Smooth muscle cell (in vitro differentiated cells): ENCODE measurements at regions not wholly inside any gene's neighbourhood (a gene's known extent, or its start where the extent isn't known, plus 50 kb on each side); places are given as distances from the start of the nearest gene placed in this dataset.

Experiments
- DNase-seq: peaks from one replicate; lab custom pipeline; 2025; ENCODE audit not compliant: unreplicated experiment; lab: John Stamatoyannopoulos, UW
- H2AFZ ChIP-seq: fragments of 200-600 bp; sonication (generic); 2 replicates; pipeline ENCODE4 v1.6.0; 2016; ENCODE audit warnings: antibody characterized with exemption, low read depth, mild to moderate bottlenecking
- H3F3A ChIP-seq: fragments of 200-600 bp; sonication (generic); 2 replicates; pipeline ENCODE4 v1.6.0; 2017; ENCODE audit warnings: antibody characterized with exemption, low read depth
- H3K27ac ChIP-seq: fragments of 200-600 bp; sonication (generic); 2 replicates; pipeline ENCODE4 v1.5.1; 2016; ENCODE audit warnings: low read depth, mild to moderate bottlenecking
- H3K27me3 ChIP-seq: fragments of 200-600 bp; sonication (generic); 2 replicates; pipeline ENCODE4 v1.6.1; 2016; ENCODE audit warnings: low read depth, mild to moderate bottlenecking
- H3K36me3 ChIP-seq: fragments of 200-600 bp; sonication (generic); 2 replicates; pipeline ENCODE4 v1.5.1; 2016; ENCODE audit warnings: low read depth
- H3K4me1 ChIP-seq: fragments of 200-600 bp; sonication (generic); 2 replicates; pipeline ENCODE4 v1.5.1; 2016; ENCODE audit warnings: low read depth
- H3K4me2 ChIP-seq: fragments of 200-600 bp; sonication (generic); 2 replicates; pipeline ENCODE4 v1.6.0; 2016; ENCODE audit warnings: mild to moderate bottlenecking
- H3K4me3 ChIP-seq: fragments of 200-600 bp; sonication (generic); 2 replicates; pipeline ENCODE4 v1.5.1; 2016; ENCODE audit warnings: mild to moderate bottlenecking
- H3K79me2 ChIP-seq: fragments of 200-600 bp; sonication (generic); 2 replicates; pipeline ENCODE4 v1.6.0; 2016; ENCODE audit warnings: low read depth, mild to moderate bottlenecking
- H3K9ac ChIP-seq: fragments of 200-600 bp; sonication (generic); 2 replicates; pipeline ENCODE4 v1.6.0; 2016; ENCODE audit warnings: low read depth
- H3K9me3 ChIP-seq: fragments of 200-600 bp; sonication (generic); replicated peaks from 2 replicates; pipeline ENCODE4 v1.5.1; 2016; ENCODE audit warnings: low read depth
- H4K20me1 ChIP-seq: fragments of 200-600 bp; sonication (generic); 2 replicates; pipeline ENCODE4 v1.6.0; 2016; ENCODE audit warnings: low read depth
- WGBS: methylation state at CpG from one replicate; pipeline ENCODE4 v1.1.7; 2016; ENCODE audit warnings: low lambda C conversion rate; 5-methylcytosine and 5-hydroxymethylcytosine counted together
- TF ChIP-seq, protein P1 (sequence below): fragments of 200-600 bp; sonication (generic); IDR thresholded peaks from 2 replicates; pipeline ENCODE4 v1.5.1; 2017; ENCODE audit warnings: borderline replicate concordance, mild to moderate bottlenecking, antibody characterized with exemption; ENCODE audit not compliant: insufficient read depth, poor library complexity, severe bottlenecking

DNA sequence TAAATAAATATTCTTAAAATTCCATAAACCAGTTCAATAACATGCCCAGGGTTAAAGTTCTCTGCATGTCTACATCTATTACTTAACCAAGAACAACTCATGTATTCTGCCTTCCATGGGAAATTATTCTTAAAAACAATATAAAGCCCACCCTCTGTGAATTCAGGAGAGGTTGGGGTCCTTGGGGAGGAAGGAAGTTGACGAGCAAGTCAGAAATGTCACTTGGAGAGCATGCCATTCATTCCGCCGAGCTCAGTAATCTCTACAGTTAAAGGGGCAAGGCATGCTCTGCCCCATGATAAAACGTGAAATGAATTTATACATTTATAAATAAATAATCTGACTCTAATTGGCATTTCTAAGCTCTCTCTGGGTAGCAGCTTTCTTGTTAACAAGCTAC is 405.1 kb downstream of the TOX3 start:
- Histone ChIP-seq H3K27me3 (no peaks in the 10 kb centered on the region), H3K4me1 (no peaks in the 10 kb centered on the region), H3K79me2 (no peaks in the 10 kb centered on the region), H2AFZ (no peak overlapping the region), H3K27ac (no peak overlapping the region), H3K4me2 (no peak overlapping the region), H3F3A (no peaks in the 10 kb centered on the region), H4K20me1 (no peaks in the 10 kb centered on the region), H3K9me3 (no peaks in the 10 kb centered on the region), H3K36me3 (no peaks in the 10 kb centered on the region), H3K4me3 (no peak overlapping the region), H3K9ac (no peak overlapping the region)
- no peak for DNase-seq
- TF ChIP-seq, protein P1, sequence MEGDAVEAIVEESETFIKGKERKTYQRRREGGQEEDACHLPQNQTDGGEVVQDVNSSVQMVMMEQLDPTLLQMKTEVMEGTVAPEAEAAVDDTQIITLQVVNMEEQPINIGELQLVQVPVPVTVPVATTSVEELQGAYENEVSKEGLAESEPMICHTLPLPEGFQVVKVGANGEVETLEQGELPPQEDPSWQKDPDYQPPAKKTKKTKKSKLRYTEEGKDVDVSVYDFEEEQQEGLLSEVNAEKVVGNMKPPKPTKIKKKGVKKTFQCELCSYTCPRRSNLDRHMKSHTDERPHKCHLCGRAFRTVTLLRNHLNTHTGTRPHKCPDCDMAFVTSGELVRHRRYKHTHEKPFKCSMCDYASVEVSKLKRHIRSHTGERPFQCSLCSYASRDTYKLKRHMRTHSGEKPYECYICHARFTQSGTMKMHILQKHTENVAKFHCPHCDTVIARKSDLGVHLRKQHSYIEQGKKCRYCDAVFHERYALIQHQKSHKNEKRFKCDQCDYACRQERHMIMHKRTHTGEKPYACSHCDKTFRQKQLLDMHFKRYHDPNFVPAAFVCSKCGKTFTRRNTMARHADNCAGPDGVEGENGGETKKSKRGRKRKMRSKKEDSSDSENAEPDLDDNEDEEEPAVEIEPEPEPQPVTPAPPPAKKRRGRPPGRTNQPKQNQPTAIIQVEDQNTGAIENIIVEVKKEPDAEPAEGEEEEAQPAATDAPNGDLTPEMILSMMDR: no peak
- 49% methylated on average over 4 of the region's 4 CpGs for WGBS

DNA sequence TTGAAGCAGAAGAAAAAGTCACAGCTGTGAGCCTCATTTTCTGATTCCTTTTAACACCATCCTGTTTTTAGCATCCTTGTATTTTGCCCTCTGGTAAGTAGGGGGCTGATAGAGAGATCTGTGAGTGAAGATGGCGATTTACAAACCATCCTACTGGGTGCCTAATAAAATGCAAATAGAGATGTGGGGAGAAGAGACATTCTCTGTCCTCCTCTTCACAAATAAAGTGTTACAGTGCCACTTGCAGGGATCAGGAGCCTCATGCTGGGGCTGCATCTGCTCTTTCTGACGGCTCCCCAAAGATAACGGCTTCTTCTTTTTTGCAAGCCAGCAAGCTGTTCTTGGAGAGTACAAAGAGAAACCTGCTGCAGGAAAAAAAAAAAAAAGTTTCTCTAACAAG is 418.6 kb downstream of the TOX3 start:
- TF ChIP-seq, protein P1: no peak
- no peak overlapping the region for H3K27ac ChIP-seq
- H3K36me3 ChIP-seq: no peaks in the 10 kb centered on the region
- H3K4me1 ChIP-seq: no peaks in the 10 kb centered on the region
- H3F3A ChIP-seq: no peaks in the 10 kb centered on the region
- H3K9me3 ChIP-seq: no peaks in the 10 kb centered on the region
- no peak overlapping the region for H3K4me2 ChIP-seq
- no peaks in the 10 kb centered on the region for H4K20me1 ChIP-seq
- no peak overlapping the region for H3K4me3 ChIP-seq
- DNase-seq: no peak
- no peak overlapping the region for H2AFZ ChIP-seq
- no peaks in the 10 kb centered on the region for H3K79me2 ChIP-seq
- H3K9ac ChIP-seq: no peak overlapping the region
- WGBS: 73% methylated on average over 3 of the region's 3 CpGs
- peaks cover 6% of the 10 kb centered on the region for H3K27me3 ChIP-seq

DNA sequence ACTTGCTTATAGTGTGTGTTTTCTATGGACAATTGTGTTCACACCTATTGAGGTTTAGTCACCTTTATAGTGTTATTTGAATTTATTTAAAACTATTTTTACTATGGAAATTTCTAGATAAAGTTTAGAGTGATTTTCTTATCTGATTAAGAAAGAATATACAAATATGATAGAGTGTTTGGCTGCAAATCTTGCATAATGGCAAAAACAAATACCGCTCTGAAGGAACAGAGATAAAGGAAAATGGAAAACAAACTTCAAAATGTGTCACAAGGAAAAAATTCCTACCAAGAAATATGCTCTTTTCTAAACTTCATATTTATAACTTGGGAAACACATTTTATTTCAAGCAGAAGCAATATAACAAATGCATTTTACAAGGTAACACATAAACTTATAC is 423.1 kb downstream of the TOX3 start:
- H4K20me1 ChIP-seq: no peaks in the 10 kb centered on the region
- H3K36me3 ChIP-seq: no peaks in the 10 kb centered on the region
- no peak overlapping the region for H3K4me3 ChIP-seq
- no peaks in the 10 kb centered on the region for H3K4me1 ChIP-seq
- peaks cover 6% of the 10 kb centered on the region for H3K27me3 ChIP-seq
- TF ChIP-seq, protein P1: no peak
- no peak overlapping the region for H3K27ac ChIP-seq
- H3F3A ChIP-seq: no peaks in the 10 kb centered on the region
- H3K9me3 ChIP-seq: no peaks in the 10 kb centered on the region
- WGBS: 94% methylated on average over 1 of the region's 1 CpG
- DNase-seq: no peak
- H3K4me2 ChIP-seq: no peak overlapping the region
- H3K79me2 ChIP-seq: no peaks in the 10 kb centered on the region
- no peak overlapping the region for H3K9ac ChIP-seq
- no peak overlapping the region for H2AFZ ChIP-seq

DNA sequence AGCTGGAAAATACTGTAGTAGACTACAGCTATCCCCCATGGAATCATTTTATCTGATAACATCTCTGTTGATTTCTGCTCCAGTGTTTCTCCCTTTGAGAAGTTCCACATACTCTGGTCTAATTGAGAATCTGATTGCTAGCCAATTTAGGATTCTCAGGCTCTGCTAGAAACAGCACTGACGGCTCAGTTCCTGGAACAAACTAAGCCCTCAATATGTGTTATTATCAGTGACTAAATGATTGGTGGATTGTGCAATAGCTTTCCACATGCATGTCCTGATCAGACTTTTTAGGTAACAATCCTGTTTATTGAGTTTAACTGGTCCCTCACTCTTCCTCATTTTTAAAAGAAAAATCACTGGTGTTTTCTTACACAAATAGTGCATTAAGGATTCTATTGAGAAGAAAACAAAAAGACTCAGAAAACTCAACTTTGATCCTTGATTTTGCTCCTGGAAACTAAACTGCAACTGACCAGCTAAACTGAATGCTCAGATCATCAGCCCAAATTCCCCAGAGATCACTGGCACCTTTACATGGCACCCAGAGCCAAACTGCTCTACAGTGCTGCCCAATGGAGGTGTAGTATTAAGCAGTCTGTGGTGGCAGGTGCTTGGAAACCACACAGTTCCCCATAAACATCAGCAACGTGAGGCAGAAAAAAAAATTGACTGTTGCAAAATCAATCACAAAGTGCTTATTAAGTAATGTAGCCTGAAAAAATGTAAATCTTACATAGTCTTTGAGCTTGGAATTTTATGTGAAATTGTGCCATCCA is 423.7 kb downstream of the TOX3 start:
- TF ChIP-seq, protein P1: no peak

More for the DNA sequence above, 423.7 kb downstream of the TOX3 start:
- H3K79me2 ChIP-seq: no peaks in the 10 kb centered on the region
- no peak overlapping the region for H2AFZ ChIP-seq
- no peaks in the 10 kb centered on the region for H4K20me1 ChIP-seq
- WGBS: 70% methylated on average over 2 of the region's 2 CpGs
- DNase-seq: no peak
- no peak overlapping the region for H3K4me3 ChIP-seq
- H3K27ac ChIP-seq: no peak overlapping the region
- no peak overlapping the region for H3K4me2 ChIP-seq
- H3K36me3 ChIP-seq: no peaks in the 10 kb centered on the region
- H3K9ac ChIP-seq: no peak overlapping the region
- no peaks in the 10 kb centered on the region for H3F3A ChIP-seq
- peaks cover 1% of the 10 kb centered on the region for H3K27me3 ChIP-seq
- H3K9me3 ChIP-seq: no peaks in the 10 kb centered on the region
- no peaks in the 10 kb centered on the region for H3K4me1 ChIP-seq
